Kidney epithelial cell (primary cell): ENCODE measurements at regions not wholly inside any gene's neighbourhood (a gene's known extent, or its start where the extent isn't known, plus 50 kb on each side); places are given as distances from the start of the nearest gene placed in this dataset.
"Not testable (repeated sequence)": the region's sequence is repeated elsewhere in the genome, so short reads cannot be mapped to it uniquely, and the experiment has no call there.

ENCODE experiments used
- DNase-seq: peaks from one replicate; pipeline ENCODE4 v3.0.0-alpha.2; 2010; ENCODE audit warnings: low read depth
- H3K27me3 ChIP-seq: 2 replicates; pipeline ENCODE4 v1.6.0; 2011; ENCODE audit warnings: low read length; ENCODE audit not compliant: control insufficient read depth, insufficient read depth
- H3K36me3 ChIP-seq: 2 replicates; pipeline ENCODE4 v1.5.1; 2011; ENCODE audit warnings: low read length; ENCODE audit not compliant: control insufficient read depth, insufficient read depth
- H3K4me3 ChIP-seq: 2 replicates; pipeline ENCODE4 v1.5.1; 2011; ENCODE audit warnings: low read depth, mild to moderate bottlenecking, control low read depth, low read length
- TF ChIP-seq, protein P1 (sequence below): IDR thresholded peaks from 2 replicates; pipeline ENCODE4 v1.5.1; 2011; ENCODE audit warnings: mild to moderate bottlenecking, moderate library complexity, low read length, control low read depth, inconsistent platforms; ENCODE audit not compliant: insufficient read depth, poor library complexity, severe bottlenecking

DNA sequence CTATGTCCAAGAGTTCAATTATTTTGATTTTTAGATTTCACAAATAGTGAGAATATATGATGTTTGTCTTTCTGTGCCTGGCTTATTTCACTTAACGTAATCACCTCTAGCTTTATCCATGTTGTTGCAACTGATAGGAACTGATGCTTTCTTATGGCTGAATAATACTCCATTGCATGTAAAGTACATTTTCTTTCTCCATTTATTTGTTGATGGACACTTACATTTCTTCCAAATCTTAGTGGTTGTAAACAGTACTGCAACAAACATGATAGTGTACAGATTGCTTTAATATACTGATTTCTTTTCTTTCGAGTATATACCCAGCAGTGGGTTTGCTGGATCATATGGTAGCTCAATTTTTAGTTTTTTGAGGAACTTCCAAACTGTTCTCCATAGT lies 600.6 kb upstream of the SEMA6D start:
- no peak for DNase-seq
- Histone ChIP-seq H3K36me3 (no peaks in the 10 kb centered on the region), H3K4me3 (no peak overlapping the region), H3K27me3 (no peaks in the 10 kb centered on the region)
- TF ChIP-seq, protein P1, sequence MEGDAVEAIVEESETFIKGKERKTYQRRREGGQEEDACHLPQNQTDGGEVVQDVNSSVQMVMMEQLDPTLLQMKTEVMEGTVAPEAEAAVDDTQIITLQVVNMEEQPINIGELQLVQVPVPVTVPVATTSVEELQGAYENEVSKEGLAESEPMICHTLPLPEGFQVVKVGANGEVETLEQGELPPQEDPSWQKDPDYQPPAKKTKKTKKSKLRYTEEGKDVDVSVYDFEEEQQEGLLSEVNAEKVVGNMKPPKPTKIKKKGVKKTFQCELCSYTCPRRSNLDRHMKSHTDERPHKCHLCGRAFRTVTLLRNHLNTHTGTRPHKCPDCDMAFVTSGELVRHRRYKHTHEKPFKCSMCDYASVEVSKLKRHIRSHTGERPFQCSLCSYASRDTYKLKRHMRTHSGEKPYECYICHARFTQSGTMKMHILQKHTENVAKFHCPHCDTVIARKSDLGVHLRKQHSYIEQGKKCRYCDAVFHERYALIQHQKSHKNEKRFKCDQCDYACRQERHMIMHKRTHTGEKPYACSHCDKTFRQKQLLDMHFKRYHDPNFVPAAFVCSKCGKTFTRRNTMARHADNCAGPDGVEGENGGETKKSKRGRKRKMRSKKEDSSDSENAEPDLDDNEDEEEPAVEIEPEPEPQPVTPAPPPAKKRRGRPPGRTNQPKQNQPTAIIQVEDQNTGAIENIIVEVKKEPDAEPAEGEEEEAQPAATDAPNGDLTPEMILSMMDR = no peak

GRCh38 chr15:47119349-47119748 lies 598.0 kb upstream of the SEMA6D start:
- TF ChIP-seq, protein P1 = no peak
- no peaks in the 10 kb centered on the region for H3K36me3 ChIP-seq
- DNase-seq = no peak
- no peaks in the 10 kb centered on the region for H3K27me3 ChIP-seq
- H3K4me3 ChIP-seq = no peak overlapping the region

DNA sequence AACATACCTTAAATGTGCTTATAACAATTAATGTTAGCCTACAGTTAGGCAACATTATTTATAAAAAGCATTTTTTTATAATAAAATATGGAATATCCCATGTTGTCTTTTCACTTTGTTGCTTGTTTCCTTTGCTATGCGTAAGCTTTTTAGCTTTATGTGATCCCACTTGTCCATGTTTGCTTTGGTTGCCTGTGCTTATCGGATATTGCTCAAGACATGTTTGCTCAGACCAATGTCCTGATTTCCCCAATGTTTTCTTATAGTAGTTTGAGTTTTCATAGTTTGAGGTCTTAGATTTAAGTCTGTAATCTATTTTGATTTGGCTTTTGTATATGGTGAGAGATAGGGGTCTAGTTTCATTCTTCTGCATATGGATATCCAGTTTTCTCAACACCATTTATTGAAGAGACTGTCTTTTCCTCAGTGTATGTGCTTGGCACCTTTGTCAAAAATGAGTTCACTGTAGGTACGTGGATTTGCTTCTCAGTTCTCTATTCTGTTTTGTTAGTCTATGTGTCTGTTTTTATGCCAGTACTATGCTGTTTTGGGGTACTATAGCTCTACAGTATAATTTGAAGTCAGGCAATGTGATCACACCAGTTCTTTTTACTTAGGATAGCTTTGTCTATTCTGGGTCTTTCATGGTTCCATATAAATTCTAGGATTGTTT lies 592.7 kb upstream of the SEMA6D start:
- TF ChIP-seq, protein P1 = no peak

DNA sequence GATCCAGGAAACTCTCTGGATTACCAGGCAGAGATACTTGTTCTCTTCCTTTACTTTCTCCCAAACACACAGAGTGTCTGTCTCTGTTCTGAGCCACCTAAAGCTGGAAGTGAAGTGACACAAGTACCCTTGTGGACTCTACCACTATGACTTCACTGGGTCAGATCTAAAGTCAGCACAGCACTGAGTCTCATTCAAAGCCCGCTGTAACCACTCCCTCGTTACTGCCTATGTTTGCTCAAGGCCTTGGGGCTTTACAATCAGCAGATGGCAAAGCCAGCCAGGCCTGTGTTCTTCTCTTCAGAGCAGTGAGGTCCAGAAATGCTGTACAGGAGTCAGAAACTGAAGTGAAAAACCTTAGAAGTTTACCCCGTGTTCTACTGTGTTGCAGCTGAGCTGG lies 588.3 kb upstream of the SEMA6D start:
- no peak for DNase-seq
- no peaks in the 10 kb centered on the region for H3K36me3 ChIP-seq
- H3K4me3 ChIP-seq = no peak overlapping the region
- TF ChIP-seq, protein P1 = no peak
- H3K27me3 ChIP-seq = no peaks in the 10 kb centered on the region

More for the DNA sequence above, 592.7 kb upstream of the SEMA6D start:
- no peak for DNase-seq
- Histone ChIP-seq H3K4me3 (no peak overlapping the region), H3K27me3 (no peaks in the 10 kb centered on the region), H3K36me3 (no peaks in the 10 kb centered on the region)

GRCh38 chr15:47131450-47131849 lies 585.9 kb upstream of the SEMA6D start:
- not testable (repeated sequence) for H3K36me3 ChIP-seq, DNase-seq, H3K27me3 ChIP-seq, H3K4me3 ChIP-seq

GRCh38 chr15:47135267-47135666 lies 582.0 kb upstream of the SEMA6D start:
- H3K4me3 ChIP-seq = no peak overlapping the region
- H3K27me3 ChIP-seq = no peaks in the 10 kb centered on the region
- DNase-seq = no peak
- H3K36me3 ChIP-seq = no peaks in the 10 kb centered on the region
- TF ChIP-seq, protein P1 = no peak
